Endothelial cell of umbilical vein (primary cell): ENCODE measurements at regions not wholly inside any gene's neighbourhood (a gene's known extent, or its start where the extent isn't known, plus 50 kb on each side); places are given as distances from the start of the nearest gene placed in this dataset.
A peak's percentile ranks its signal among the peaks of the same experiment; 100 is the strongest.

Source experiments
- BruUV-seq: library from RNA; stranded (reverse); fragments of 400-500 nt; replicated peaks from 2 replicates; lab custom pipeline; 2021; lab: Mats Ljungman, UMichigan
- CTCF ChIA-PET: fragments of 300-600, 350-600 bp; sonication (Branson Sonifier 250); formaldehyde crosslinking; loops from one replicate; lab custom pipeline; 2021; ENCODE audit warnings: antibody characterized with exemption, inconsistent platforms; lab: Charles Lee
- POLR2A ChIA-PET: fragments of 300-600, 350-600 bp; sonication (Branson Sonifier 250); formaldehyde crosslinking; loops from one replicate; lab custom pipeline; 2021; ENCODE audit warnings: antibody characterized with exemption, inconsistent platforms; lab: Charles Lee
- DNase-seq: peaks from one replicate; pipeline ENCODE4 v3.0.0-alpha.2; 2011; ENCODE audit warnings: low read depth, low spot score
- FAIRE-seq: peaks from 2 replicates; lab custom pipeline; 2011; peaks lifted over from hg19 to GRCh38; lab: Jason Lieb, UNC
- H2AFZ ChIP-seq: 2 replicates; pipeline ENCODE4 v1.6.0; 2012; ENCODE audit warnings: low read depth, low read length, control low read depth, inconsistent platforms
- H3K27ac ChIP-seq: 2 replicates; pipeline ENCODE4 v1.5.1; 2011; ENCODE audit warnings: low read depth, mild to moderate bottlenecking, control low read depth, low read length, moderate library complexity; ENCODE audit not compliant: insufficient read depth
- H3K27me3 ChIP-seq, 2 experiments: 2 replicates each; pipeline versions ENCODE4 v1.6.0 to v1.6.1; 2011; ENCODE audit warnings: low read length in 2 of 2, mixed read lengths in 1 of 2; ENCODE audit not compliant: control insufficient read depth in 2 of 2, insufficient read depth in 2 of 2
- H3K36me3 ChIP-seq, 2 experiments: 2 replicates in 1 of 2; 3 replicates in 1 of 2; pipeline ENCODE4 v1.5.1; 2011; ENCODE audit warnings: low read length in 2 of 2, mild to moderate bottlenecking in 1 of 2, moderate library complexity in 1 of 2; ENCODE audit not compliant: control insufficient read depth in 2 of 2, insufficient read depth in 2 of 2; ENCODE audit errors: extremely low read depth in 1 of 2
- H3K4me1 ChIP-seq: 3 replicates; pipeline ENCODE4 v1.5.1; 2011; ENCODE audit warnings: mild to moderate bottlenecking, low read length; ENCODE audit not compliant: control insufficient read depth, insufficient read depth; ENCODE audit errors: extremely low read depth
- H3K4me2 ChIP-seq: 2 replicates; pipeline ENCODE4 v1.6.1; 2011; ENCODE audit warnings: low read length, control low read depth, mixed read lengths; ENCODE audit not compliant: insufficient read depth
- H3K4me3 ChIP-seq, 3 experiments: fragments of 200-600 bp in 1 of 3; sonication (generic), shearing (Covaris generic) in 1 of 3; replicated peaks in 1 of 3; 2 replicates each; pipeline ENCODE4 v1.5.1; 2011 to 2016; ENCODE audit warnings: control low read depth in 3 of 3, low read length in 3 of 3, mild to moderate bottlenecking in 2 of 3, inconsistent platforms in 1 of 3, low read depth in 1 of 3, moderate library complexity in 1 of 3; ENCODE audit not compliant: insufficient read depth in 1 of 3
- H3K79me2 ChIP-seq: 2 replicates; pipeline ENCODE4 v1.6.0; 2012; ENCODE audit warnings: low read length, inconsistent platforms; ENCODE audit not compliant: control insufficient read depth, insufficient read depth
- H3K9ac ChIP-seq: replicated peaks from 2 replicates; pipeline ENCODE3; 2011; ENCODE audit warnings: low read length, control low read depth; ENCODE audit not compliant: insufficient read depth; ENCODE audit errors: extremely low read depth
- H3K9me1 ChIP-seq: replicated peaks from 3 replicates; pipeline ENCODE4 v1.6.0; 2011; ENCODE audit warnings: mild to moderate bottlenecking, low read length; ENCODE audit not compliant: control insufficient read depth, insufficient read depth; ENCODE audit errors: extremely low read depth
- H3K9me3 ChIP-seq: replicated peaks from 2 replicates; pipeline ENCODE4 v1.5.1; 2012; ENCODE audit warnings: low read length, inconsistent platforms; ENCODE audit not compliant: control insufficient read depth, insufficient read depth
- H4K20me1 ChIP-seq: replicated peaks from 2 replicates; pipeline ENCODE3; 2011; ENCODE audit warnings: mild to moderate bottlenecking, low read length; ENCODE audit not compliant: control insufficient read depth, insufficient read depth; ENCODE audit errors: extremely low read depth
- CTCF ChIP-seq, 2 donors: IDR thresholded peaks; 1 replicate in 1 of 2; 2 replicates in 1 of 2; pipeline ENCODE4 v1.5.1; 2011; ENCODE audit warnings: low read length in 2 of 2, mild to moderate bottlenecking in 2 of 2, moderate library complexity in 2 of 2, control low read depth in 1 of 2, inconsistent platforms in 1 of 2, low read depth in 1 of 2; ENCODE audit not compliant: insufficient read depth in 1 of 2; ENCODE audit errors: extremely low read depth in 1 of 2
- EZH2 ChIP-seq: IDR thresholded peaks from 2 replicates; pipeline ENCODE4 v1.6.1; 2012; ENCODE audit warnings: borderline replicate concordance, low read depth, mild to moderate bottlenecking, moderate library complexity, low read length, inconsistent platforms; ENCODE audit not compliant: severe bottlenecking
- FOS ChIP-seq: IDR thresholded peaks from 2 replicates; pipeline ENCODE4 v1.6.1; 2011; ENCODE audit warnings: mild to moderate bottlenecking, low read length, moderate library complexity, borderline replicate concordance; ENCODE audit not compliant: insufficient read depth
- GATA2 ChIP-seq: IDR thresholded peaks from 2 replicates; pipeline ENCODE4 v1.7.0; 2011; ENCODE audit warnings: low read depth, mild to moderate bottlenecking, moderate library complexity, mixed read lengths, low read length; ENCODE audit not compliant: insufficient read length, insufficient read depth
- JUN ChIP-seq: IDR thresholded peaks from 2 replicates; pipeline ENCODE4 v1.6.1; 2011; ENCODE audit warnings: borderline replicate concordance, low read depth; ENCODE audit not compliant: insufficient read length, insufficient read depth
- MAX ChIP-seq: IDR thresholded peaks from 2 replicates; pipeline ENCODE4 v1.6.1; 2011; ENCODE audit not compliant: insufficient read depth, insufficient read length
- MYC ChIP-seq: IDR thresholded peaks from one replicate; pipeline ENCODE4 v1.6.1; 2011; ENCODE audit warnings: mild to moderate bottlenecking, low read depth, low read length
- POLR2A ChIP-seq: IDR thresholded peaks from 2 replicates; pipeline ENCODE4 v1.6.1; 2012; ENCODE audit warnings: low read depth, mild to moderate bottlenecking, control low read depth, low read length
- POLR2AphosphoS5 ChIP-seq: IDR thresholded peaks from 2 replicates; pipeline ENCODE4 v1.6.1; 2012; ENCODE audit warnings: low read depth, mild to moderate bottlenecking, control low read depth, low read length, moderate library complexity; ENCODE audit not compliant: insufficient read depth
- dilution Hi-C: fragments of 300-500 bp; cut with MboI; formaldehyde crosslinking; loops from one replicate; pipeline ENCODE4 v1.15.0; 2019; ENCODE audit warnings: low sequenced_read_pairs; ENCODE audit not compliant: extremely low pct_ligation_motif_present
- intact Hi-C: fragments of 100-400 bp; cut with micrococcal nuclease; formaldehyde crosslinking; loops from one replicate; pipeline ENCODE4 v1.10.0; 2022

DNA sequence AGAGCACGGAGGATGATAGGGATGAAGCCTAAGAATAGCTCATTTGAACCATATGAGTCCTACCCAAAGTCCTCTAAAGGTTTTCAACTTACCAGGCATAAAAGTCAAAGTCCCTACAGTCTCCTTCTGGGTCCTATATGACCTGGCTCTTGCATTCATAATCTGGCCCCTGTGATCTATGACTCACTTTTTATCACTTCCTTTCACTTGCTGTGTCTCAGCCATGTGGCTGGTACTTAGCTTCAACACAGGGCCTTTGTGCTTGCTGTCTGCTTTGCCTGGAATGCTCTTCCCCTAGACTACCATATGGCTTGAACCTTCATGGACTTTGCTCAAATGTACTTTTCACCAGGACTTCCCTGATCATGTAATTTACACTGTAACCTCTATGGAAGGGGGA is 137.6 kb upstream of the TMTC1 start:
- Histone ChIP-seq H3K27ac (peak overlapping the region; percentile 13), H3K79me2 (no peaks in the 10 kb centered on the region), H3K9me1 (no peaks in the 10 kb centered on the region), H3K4me3 (no peak overlapping the region), H3K36me3 (no peaks in the 10 kb centered on the region), H3K9ac (no peak overlapping the region), H3K4me1 (peaks cover 11% of the 10 kb centered on the region), H3K27me3 (no peaks in the 10 kb centered on the region), H2AFZ (peak overlapping the region; percentile 16), H4K20me1 (no peaks in the 10 kb centered on the region), H3K9me3 (no peaks in the 10 kb centered on the region), H3K4me2 (no peak overlapping the region)
- intact Hi-C loops (loop anchor here (1.0 to 5.0 kb wide), 3 partner anchors 49 to 126 kb away; no protein-coding TSS in a partner anchor), dilution Hi-C loops (no loop called here)
- no TSS peak for BruUV-seq
- ChIA-PET POLR2A (no interaction called here), CTCF (interaction anchor here (0.7 to 1.5 kb wide), 3 partner anchors 50 to 368 kb away, joined by 3 to 4 read pairs (median 3); no protein-coding TSS in a partner anchor)
- DNase-seq (peak; percentile 84), FAIRE-seq (peak; percentile 83)
- no peak for TF ChIP-seq CTCF (IDR thresholded peaks at IDR 0.05; ENCODE audit: extremely low read depth in 1 of 2, insufficient read depth in 1 of 2, low read depth in 1 of 2, low read length in 2 of 2)
- peak; percentile 94 for TF ChIP-seq GATA2
- TF ChIP-seq POLR2A, result no peak
- TF ChIP-seq MYC, result peak; percentile 93
- TF ChIP-seq EZH2, result no peak
- peak; percentile 96 for TF ChIP-seq JUN
- TF ChIP-seq MAX, result peak; percentile 50
- peak; percentile 88 for TF ChIP-seq FOS
- TF ChIP-seq POLR2AphosphoS5, result peak; percentile 57
